Fibroblast of peridontal ligament (primary cell): ENCODE measurements at regions not wholly inside any gene's neighbourhood (a gene's known extent, or its start where the extent isn't known, plus 50 kb on each side); places are given as distances from the start of the nearest gene placed in this dataset.

Experiments
- DNase-seq: peaks from one replicate; pipeline ENCODE4 v3.0.0-alpha.2; 2010; ENCODE audit errors: extremely low read depth

DNA sequence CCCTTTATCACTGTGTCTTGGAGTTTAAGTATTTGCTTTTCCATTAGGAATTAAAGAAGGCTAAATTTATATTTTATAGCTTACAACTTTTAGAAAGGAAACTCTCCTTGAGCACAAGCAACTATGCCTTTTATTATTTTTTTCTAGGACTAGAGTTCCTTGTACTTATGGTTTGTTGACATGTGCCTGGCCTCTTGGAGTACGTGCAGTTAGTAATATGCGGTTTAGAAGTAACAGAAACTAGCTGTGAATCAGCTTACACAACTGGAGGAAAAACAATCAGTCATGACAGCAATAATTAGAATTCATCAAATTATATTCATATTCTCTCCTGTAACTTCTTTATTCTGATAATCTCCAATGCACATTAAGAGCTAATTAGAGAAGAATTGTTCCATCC, 428.7 kb downstream of the AEBP2 start:
- no peak for DNase-seq

GRCh38 chr12:19869413-19869812, 430.1 kb downstream of the AEBP2 start:
- no peak for DNase-seq

DNA sequence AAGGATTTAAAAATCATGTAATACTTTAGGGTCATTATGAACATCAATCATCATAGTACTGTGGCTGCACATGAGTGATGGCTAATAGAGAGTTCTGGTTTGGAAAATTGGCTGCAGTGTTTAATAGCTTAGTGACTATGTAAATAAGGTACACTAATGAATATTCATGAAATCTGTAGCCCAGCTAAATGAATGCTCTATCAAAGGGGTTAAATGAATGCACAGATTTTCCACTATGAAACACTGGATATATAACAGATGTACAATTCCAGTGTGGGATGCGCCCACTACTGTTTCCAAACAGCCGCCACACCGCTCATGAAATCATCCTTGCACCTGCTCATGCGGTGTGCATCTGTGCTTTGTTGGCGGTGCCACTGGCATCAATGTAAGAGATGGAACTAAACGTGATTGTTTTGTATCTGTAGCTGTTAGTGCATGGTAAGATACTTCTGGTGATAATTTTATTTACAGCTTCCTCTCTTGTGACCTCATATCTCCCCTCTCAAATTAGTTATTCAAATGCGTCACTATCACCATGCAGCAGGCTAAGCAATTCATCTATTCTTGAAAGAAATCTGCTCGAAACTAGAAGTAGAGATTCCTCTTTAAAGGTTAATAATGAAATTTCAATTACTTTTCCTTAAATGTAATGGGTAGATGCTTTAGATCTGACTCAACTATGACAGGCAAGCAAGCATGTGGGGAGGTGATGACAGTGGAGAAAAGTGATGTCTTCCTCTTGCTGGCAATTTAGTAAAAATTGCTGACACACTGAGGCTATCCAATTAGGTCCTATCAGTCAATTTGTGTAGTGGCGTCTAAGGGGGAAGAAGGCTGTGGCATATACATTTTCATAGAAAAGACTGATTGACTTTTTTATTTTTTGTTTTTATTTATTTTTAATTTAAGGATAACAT, 433.6 kb downstream of the AEBP2 start:
- DNase-seq = no peak

GRCh38 chr12:19880076-19880475, 440.8 kb downstream of the AEBP2 start:
- no peak for DNase-seq

- no peak for DNase-seq
Observed at GRCh38 chr12:19880721-19881120, 441.4 kb downstream of the AEBP2 start.

DNA sequence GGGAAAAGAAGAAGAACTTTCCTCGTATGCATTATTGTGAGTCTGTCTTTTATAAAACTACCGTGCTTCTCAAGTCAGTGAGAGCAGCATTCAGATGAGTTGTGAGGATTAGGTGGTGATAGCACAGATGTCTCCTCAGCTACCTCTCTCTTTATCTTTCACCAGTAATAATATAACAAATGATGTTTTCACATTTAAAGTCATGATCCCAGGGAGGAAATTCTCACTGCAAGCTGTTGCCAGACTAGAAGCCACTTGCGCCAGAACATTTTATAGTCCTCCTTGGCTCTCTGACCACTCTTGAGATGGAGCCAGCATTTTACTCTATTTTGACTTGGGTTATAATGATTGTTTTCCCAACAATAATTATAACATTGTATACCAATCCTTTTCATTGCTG, 443.1 kb downstream of the AEBP2 start:
- no peak for DNase-seq

DNA sequence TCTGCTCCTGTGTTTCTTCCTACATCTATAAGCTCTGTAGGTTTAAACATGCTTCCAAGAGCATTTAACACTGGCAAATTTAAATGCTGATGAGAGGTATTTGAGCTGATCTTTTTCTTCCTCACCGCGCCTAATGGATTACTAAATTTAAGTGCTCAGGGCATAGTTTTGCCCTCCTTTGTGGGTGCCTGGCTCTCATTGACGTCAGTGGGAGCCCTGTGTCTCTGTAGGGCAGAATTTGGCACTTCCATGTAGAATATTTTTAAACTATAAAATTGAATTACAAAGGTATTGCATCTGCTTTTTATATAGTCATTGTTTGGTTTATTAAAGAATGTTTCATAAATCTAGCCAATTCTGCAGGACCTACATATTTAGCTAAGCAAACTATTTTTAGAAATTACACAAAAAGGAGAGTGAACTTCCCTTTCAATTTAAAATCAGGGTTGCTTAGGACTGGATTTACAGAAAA, 444.8 kb downstream of the AEBP2 start:
- no peak for DNase-seq

DNA sequence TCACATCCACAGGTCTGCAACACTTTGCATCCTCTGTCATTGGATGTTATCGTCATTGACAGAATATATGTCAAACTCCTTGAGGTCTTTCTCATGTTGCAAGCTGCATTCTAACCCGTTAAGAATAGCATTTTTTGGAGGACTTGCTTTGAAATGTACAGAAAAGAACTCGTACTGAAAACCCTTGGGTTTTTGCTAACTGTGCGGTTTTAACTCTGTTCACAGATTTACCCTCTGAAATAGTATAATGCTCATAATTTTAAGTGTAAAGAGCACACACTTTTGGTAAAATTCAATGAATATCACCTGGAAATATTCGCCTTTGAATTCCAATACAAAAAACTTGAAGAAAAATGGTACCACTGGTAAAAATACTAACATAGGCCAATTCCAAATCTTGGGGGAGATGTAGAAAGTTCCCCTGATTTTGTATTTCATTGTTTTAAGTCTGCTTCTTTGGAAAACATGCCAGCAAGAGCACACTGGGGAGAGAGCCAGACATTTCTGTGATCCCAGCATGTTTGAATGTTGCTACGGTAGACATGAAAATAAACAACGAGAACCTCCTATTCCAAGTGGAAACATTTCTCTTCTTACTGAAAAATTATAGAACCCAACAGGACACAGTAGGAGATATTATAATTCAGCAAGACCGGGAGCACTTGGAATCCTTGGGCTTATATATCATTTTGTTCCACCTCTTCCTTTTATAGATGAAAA, 446.0 kb downstream of the AEBP2 start:
- DNase-seq = peak; percentile 58

DNA sequence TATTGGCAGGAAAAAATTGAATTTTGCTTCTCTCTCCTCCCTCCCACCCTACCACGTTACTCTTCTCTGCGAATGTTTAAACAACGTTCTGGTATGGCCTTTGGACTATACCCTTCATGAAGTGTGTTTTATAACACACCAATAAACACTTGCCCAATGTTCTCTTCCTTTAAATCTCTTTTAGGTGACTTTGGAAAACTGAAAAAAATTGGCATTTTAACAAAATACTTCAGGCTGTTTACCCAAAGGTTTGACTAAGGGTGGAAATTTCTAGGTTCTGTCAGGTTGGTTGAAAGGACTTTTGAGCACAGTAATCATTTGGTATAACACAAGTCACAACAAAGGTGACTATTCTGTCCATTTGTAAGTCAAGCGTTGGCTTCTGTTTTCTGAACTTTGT, 446.8 kb downstream of the AEBP2 start:
- no peak for DNase-seq

DNA sequence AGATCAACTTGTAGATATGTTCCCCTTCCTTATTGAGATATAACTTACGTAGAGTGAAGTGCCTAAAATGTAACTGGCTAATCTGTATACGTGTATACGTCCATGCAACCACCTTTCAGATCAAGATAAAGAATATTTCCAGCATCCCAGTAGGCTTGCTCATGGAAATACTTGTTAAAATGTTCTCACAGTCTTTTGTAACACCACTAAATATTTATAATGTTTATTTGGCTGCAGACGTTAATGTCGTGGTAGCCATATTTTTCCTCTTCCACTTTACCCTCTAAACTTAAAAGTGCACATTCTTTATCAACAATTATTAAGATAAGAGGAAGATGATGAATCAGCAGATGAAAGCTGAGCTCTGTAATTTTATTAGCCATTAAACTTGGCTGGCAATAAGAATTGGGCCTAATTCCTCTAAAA, 447.4 kb downstream of the AEBP2 start:
- DNase-seq = no peak

DNA sequence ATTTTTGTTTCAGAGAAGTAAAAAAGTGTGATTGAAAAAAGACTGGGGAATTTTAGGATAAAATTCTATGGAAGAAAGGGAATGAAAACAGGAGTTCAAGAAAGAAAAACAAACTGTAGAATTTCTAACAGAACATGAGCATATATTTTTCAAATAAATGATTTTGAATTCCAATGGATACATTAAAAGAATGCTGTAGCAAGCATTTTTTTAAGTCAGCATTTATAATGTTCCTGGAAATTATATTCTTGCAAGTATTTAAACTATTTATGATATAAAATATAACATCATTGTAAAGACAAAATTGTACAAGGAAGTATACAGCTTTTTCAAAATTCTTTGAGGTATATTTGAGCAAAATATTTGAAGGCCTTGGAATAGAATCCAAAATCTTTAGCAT, 450.7 kb downstream of the AEBP2 start:
- no peak for DNase-seq

DNA sequence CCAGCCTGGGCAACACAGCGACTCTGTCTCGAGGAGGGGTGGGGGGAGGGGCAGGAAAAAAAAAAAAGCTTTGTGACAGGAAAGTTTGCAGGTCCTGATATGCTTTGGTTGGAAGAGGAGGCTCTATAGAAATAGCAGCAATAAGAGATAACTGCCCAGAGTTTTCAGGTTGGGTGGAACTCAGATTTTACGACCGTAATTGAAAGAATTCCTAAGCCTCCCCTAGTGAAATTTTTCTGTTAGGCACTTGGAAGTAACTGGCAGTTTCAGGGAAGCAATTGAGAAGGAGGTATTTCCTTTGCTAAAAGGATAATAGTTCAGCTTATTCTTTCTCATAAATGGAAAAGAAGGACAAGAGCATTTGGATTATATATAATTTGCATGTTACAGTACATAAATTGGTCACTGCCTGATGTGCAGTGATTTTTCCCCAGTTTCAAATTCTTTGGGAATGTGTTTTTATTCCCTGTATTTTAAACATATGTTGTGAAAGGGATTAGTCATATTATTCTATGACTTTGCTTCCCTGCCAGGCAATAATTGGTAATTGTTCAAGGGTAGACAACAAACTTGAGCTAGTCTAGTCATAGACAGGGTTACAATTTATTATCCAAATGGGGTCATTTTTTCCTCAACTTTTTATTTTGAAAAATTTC, 452.8 kb downstream of the AEBP2 start:
- DNase-seq = peak; percentile 51

- peak; percentile 34 for DNase-seq
Observed at GRCh38 chr12:19893514-19893913, 454.2 kb downstream of the AEBP2 start.

DNA sequence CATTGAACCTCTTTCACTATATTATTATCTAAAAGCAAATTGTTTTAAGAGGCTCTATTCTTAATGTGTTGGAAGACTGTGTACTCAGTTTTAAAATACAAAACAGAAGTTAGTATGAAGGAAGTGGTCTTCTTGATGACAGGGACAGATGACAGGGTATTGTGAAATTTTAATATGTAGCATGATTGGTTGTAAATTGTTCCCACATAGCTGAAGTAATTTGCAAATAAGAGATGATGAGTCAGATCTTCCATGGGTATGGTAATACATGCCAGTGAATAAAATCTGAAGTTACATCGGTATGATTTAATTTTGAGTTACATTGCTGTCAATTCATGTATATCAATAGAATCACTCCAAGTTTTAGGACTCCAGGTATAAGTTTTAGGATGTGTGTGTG, 454.8 kb downstream of the AEBP2 start:
- peak; percentile 54 for DNase-seq

- no peak for DNase-seq
Observed at GRCh38 chr12:19894803-19895202, 455.5 kb downstream of the AEBP2 start.

DNA sequence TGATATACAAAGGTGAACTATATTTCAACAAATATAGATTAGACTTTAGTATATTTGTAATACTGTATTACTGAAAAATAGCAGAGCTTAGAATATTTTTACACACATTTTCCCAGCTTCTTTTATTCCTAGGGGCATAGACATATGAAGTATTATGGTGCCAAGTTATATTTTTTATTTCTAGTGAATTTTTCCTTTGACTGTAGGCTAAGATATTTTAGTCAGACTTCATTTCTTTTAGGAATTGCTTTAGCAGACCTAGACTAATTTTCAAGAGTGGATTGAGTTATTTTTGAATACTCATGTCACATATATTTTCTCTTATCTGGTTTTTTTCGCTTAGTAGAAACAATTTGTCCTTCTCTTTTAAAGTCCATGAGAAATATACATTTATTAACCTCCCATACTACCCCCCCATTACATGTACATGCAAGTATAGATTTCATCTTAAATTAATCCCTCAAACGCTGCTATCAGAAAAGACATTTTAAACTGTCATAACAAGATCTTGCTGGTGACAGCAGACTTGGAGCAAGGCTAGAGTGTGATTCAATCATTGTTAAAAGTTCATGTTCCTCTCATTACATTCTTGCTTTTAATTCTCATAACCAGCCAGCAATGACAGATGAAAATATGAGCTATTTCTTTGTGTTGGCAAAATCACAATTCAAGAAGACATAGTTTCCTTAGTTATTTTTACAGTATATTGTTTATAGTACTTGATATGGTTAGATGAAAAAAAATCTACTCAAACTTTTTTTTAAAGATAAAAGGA, 456.1 kb downstream of the AEBP2 start:
- DNase-seq = peak; percentile 27

DNA sequence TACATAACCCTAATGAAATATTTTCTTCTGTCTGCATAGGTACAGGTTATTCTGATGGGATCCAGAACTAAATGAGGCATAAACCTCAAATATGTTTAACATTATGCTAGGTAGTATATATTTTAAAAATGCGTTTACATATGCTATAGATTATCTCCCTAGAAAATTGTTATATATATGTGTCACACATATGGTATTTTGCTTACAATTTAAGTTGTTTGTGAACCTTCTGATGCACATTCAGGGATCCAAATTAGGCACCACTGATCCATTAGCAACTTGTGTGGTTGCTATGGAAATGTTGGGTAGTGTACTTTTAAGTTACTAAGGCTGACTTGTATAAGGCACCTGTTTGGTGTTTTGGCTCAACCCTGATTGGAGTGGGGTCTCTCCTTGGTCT, 456.7 kb downstream of the AEBP2 start:
- DNase-seq = no peak

- no peak for DNase-seq
Observed at GRCh38 chr12:19896534-19896933, 457.2 kb downstream of the AEBP2 start.

- no peak for DNase-seq
Observed at GRCh38 chr12:19897900-19898408, 458.7 kb downstream of the AEBP2 start.

DNA sequence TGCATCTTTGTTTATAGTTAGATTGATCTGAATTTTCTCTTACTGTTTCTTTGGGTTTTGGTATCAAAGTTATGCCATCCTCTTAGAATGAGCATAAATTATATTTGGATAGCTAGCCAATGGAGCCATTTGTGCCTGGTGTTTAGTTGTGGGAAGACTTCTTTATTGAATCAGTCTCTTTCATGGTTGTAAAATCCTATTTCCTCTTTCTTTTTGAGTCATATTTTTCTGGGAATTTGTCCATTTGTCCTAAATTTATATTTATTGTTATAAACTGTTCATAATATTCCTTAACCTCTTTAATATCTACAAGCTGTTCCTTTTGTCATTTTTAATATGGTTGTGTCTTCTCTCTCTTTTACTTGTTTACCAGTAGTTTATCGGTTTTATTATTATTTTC, 462.5 kb downstream of the AEBP2 start:
- DNase-seq = no peak

GRCh38 chr12:19904819-19905218, 463.5 kb upstream of the PDE3A start:
- DNase-seq = no peak
